Spinal cord (tissue), 9 donors: ENCODE measurements at regions not wholly inside any gene's neighbourhood (a gene's known extent, or its start where the extent isn't known, plus 50 kb on each side); places are given as distances from the start of the nearest gene placed in this dataset.

Experiments used
- DNase-seq, 6 donors: peaks; one replicate each; pipeline versions ENCODE4 v3.0.0 to v3.0.0-alpha.2; 2013 to 2015; ENCODE audit warnings: low spot score in 6 of 6, low read depth in 4 of 6
- H3K27ac ChIP-seq: one replicate; pipeline ENCODE4 v1.5.1; 2013; ENCODE audit warnings: low read depth, low read length, control low read depth
- H3K27me3 ChIP-seq: one replicate; pipeline ENCODE4 v1.6.1; 2013; ENCODE audit warnings: low read length; ENCODE audit not compliant: control insufficient read depth, insufficient read depth
- H3K36me3 ChIP-seq: one replicate; pipeline ENCODE4 v1.6.1; 2013; ENCODE audit warnings: low read length; ENCODE audit not compliant: control insufficient read depth, insufficient read depth
- H3K4me1 ChIP-seq: one replicate; pipeline ENCODE4 v1.6.1; 2013; ENCODE audit warnings: low read length; ENCODE audit not compliant: control insufficient read depth, insufficient read depth
- H3K4me3 ChIP-seq: one replicate; pipeline ENCODE4 v1.5.1; 2013; ENCODE audit warnings: low read depth, low read length, control low read depth
- H3K9me3 ChIP-seq: one replicate; pipeline ENCODE4 v1.6.1; 2013; ENCODE audit warnings: low read length; ENCODE audit not compliant: control insufficient read depth, insufficient read depth
- WGBS: methylation state at CpG from one replicate; pipeline ENCODE4 v1.1.5; 2013; ENCODE audit warnings: missing lambda C conversion rate; ENCODE audit not compliant: insufficient coverage; 5-methylcytosine and 5-hydroxymethylcytosine counted together
- donor health status: healthy.

GRCh38 chr6:19322691-19323485 is 514.3 kb upstream of the ID4 start:
- H3K27ac ChIP-seq: no peak overlapping the region
- peaks cover 6% of the 10 kb centered on the region for H3K4me1 ChIP-seq
- no peaks in the 10 kb centered on the region for H3K9me3 ChIP-seq
- H3K36me3 ChIP-seq: no peaks in the 10 kb centered on the region
- no peaks in the 10 kb centered on the region for H3K27me3 ChIP-seq
- WGBS: no CpG with 5 or more reads among the region's 5 CpGs
- H3K4me3 ChIP-seq: no peak overlapping the region
- DNase-seq: no peak

GRCh38 chr6:19324376-19324775 is 512.8 kb upstream of the ID4 start:
- Histone ChIP-seq H3K36me3 (no peaks in the 10 kb centered on the region), H3K27me3 (no peaks in the 10 kb centered on the region), H3K4me1 (peaks cover 6% of the 10 kb centered on the region), H3K4me3 (no peak overlapping the region), H3K27ac (peak overlapping the region; percentile 4), H3K9me3 (no peaks in the 10 kb centered on the region)
- peak in 1 of 6 donors; percentile 55 for DNase-seq
- 67% methylated on average over 1 of the region's 3 CpGs for WGBS

- 41% methylated on average over 3 of the region's 8 CpGs for whole genome bisulfite sequencing
- Histone ChIP-seq H3K36me3 (no peaks in the 10 kb centered on the region), H3K27me3 (no peaks in the 10 kb centered on the region), H3K4me3 (no peak overlapping the region), H3K9me3 (no peaks in the 10 kb centered on the region), H3K4me1 (peaks cover 3% of the 10 kb centered on the region), H3K27ac (peak overlapping the region; percentile 3)
- peak in 2 of 6 donors; percentile 66 to 85 for DNase-seq
Measured at GRCh38 chr6:19325335-19325789, 511.8 kb upstream of the ID4 start.

GRCh38 chr6:19327241-19327640 is 509.9 kb upstream of the ID4 start:
- H3K4me1 ChIP-seq: peaks cover 3% of the 10 kb centered on the region
- no CpG with 5 or more reads among the region's 2 CpGs for WGBS
- H3K27me3 ChIP-seq: no peaks in the 10 kb centered on the region
- no peak overlapping the region for H3K27ac ChIP-seq
- no peaks in the 10 kb centered on the region for H3K36me3 ChIP-seq
- DNase-seq: no peak
- no peaks in the 10 kb centered on the region for H3K9me3 ChIP-seq
- no peak overlapping the region for H3K4me3 ChIP-seq

- no peaks in the 10 kb centered on the region for H3K27me3 ChIP-seq
- peak in 1 of 6 donors; percentile 54 for DNase-seq
- H3K4me1 ChIP-seq: peaks cover 3% of the 10 kb centered on the region
- no peak overlapping the region for H3K27ac ChIP-seq
- H3K4me3 ChIP-seq: no peak overlapping the region
- WGBS: 23% methylated on average over 3 of the region's 8 CpGs
- no peaks in the 10 kb centered on the region for H3K9me3 ChIP-seq
- H3K36me3 ChIP-seq: no peaks in the 10 kb centered on the region
Measured at GRCh38 chr6:19327661-19328060, 509.5 kb upstream of the ID4 start.

- Histone ChIP-seq H3K27ac (no peak overlapping the region), H3K9me3 (no peaks in the 10 kb centered on the region), H3K4me1 (peaks cover 3% of the 10 kb centered on the region), H3K4me3 (no peak overlapping the region), H3K36me3 (no peaks in the 10 kb centered on the region), H3K27me3 (no peaks in the 10 kb centered on the region)
- 88% methylated on average over 1 of the region's 4 CpGs for WGBS
- DNase-seq: no peak
Measured at GRCh38 chr6:19329078-19329477, 508.1 kb upstream of the ID4 start.

- WGBS: 80% methylated on average over 1 of the region's 3 CpGs
- H3K9me3 ChIP-seq: no peaks in the 10 kb centered on the region
- no peaks in the 10 kb centered on the region for H3K27me3 ChIP-seq
- H3K4me1 ChIP-seq: no peaks in the 10 kb centered on the region
- H3K36me3 ChIP-seq: no peaks in the 10 kb centered on the region
- no peak for DNase-seq
- no peak overlapping the region for H3K27ac ChIP-seq
- H3K4me3 ChIP-seq: no peak overlapping the region
Measured at GRCh38 chr6:19331089-19331488, 506.1 kb upstream of the ID4 start.

GRCh38 chr6:19332806-19333460 is 504.2 kb upstream of the ID4 start:
- no peak for DNase-seq
- Histone ChIP-seq H3K4me1 (no peaks in the 10 kb centered on the region), H3K27ac (no peak overlapping the region), H3K27me3 (no peaks in the 10 kb centered on the region), H3K9me3 (no peaks in the 10 kb centered on the region), H3K4me3 (no peak overlapping the region), H3K36me3 (no peaks in the 10 kb centered on the region)
- 100% methylated on average over 2 of the region's 7 CpGs for WGBS

- Histone ChIP-seq H3K36me3 (no peaks in the 10 kb centered on the region), H3K4me3 (no peak overlapping the region), H3K4me1 (no peaks in the 10 kb centered on the region), H3K9me3 (no peaks in the 10 kb centered on the region), H3K27ac (no peak overlapping the region), H3K27me3 (no peaks in the 10 kb centered on the region)
- DNase-seq: no peak
- WGBS: 93% methylated on average over 2 of the region's 3 CpGs
Measured at GRCh38 chr6:19333936-19334335, 503.2 kb upstream of the ID4 start.

- H3K27ac ChIP-seq: no peak overlapping the region
- H3K9me3 ChIP-seq: no peaks in the 10 kb centered on the region
- no peak for DNase-seq
- no peaks in the 10 kb centered on the region for H3K4me1 ChIP-seq
- H3K27me3 ChIP-seq: no peaks in the 10 kb centered on the region
- H3K36me3 ChIP-seq: no peaks in the 10 kb centered on the region
- WGBS: no CpG with 5 or more reads among the region's 4 CpGs
- H3K4me3 ChIP-seq: no peak overlapping the region
Measured at GRCh38 chr6:19336579-19336978, 500.6 kb upstream of the ID4 start.
